ENCODE measurements at regions not wholly inside any gene's neighbourhood (a gene's known extent, or its start where the extent isn't known, plus 50 kb on each side); places are given as distances from the start of the nearest gene placed in this dataset.
"Not testable (repeated sequence)": the region's sequence is repeated elsewhere in the genome, so short reads cannot be mapped to it uniquely, and the experiment has no call there.

DNA sequence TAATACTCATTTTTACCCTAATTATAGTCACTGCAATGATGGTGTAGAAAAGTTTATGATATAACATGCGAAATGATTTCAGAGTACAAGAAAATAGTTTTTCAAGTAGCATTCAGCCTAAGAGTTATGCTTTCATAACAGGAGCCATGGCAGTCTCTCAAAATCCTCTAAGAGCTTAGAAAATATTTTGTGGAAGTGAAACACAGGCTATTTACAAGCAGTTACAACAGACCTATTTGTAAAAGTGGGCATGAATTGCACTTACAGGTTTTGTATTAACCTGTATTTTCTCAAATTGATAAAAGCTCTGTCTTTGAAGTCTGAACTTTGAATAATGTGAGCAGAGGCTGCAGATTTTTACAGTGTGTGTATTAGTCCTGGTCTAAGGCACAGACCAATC, 523.3 kb downstream of the LRRC70 start:
- no peak for DNase-seq (ENCODE audit: low spot score)

DNA sequence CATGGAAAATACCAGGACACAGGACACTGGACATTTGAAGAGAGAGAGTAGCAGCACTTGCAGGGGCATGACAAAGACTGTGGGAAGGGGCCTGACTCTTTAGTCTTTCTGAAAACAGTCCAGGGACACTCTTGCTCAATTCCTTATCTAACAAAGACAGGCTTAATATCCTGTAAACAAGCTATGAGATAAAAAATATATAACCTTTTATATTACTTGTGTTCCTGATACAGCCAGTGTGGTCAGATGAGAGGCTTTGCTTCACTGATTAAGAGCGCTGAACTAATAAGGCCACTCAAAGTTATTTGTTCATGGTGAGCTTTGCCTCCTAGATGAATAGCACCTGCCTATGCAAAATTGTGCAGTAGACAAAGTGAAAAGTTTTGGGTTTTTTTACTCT, 518.7 kb downstream of the LRRC70 start:
- DNase-seq (ENCODE audit: low spot score) = no peak

DNA sequence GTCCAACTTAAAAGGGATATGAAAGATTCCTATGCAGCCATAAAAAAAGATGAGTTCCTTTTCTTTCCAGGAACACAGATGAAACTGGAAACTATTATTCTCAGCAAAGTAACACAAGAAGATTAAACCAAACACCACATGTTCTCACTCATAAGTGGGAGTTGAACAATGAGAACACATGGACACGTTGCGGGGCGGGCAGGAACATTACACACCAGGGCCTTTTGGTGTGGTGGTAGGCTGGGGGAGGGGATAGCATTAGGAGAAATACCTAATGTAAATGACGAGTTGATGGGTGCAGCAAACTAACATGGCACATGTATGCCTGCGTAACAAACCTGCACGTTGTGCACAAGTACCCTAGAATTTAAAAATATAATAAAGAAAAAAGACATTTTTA, 516.1 kb downstream of the LRRC70 start:
- no peak for DNase-seq (ENCODE audit: low spot score)

DNA sequence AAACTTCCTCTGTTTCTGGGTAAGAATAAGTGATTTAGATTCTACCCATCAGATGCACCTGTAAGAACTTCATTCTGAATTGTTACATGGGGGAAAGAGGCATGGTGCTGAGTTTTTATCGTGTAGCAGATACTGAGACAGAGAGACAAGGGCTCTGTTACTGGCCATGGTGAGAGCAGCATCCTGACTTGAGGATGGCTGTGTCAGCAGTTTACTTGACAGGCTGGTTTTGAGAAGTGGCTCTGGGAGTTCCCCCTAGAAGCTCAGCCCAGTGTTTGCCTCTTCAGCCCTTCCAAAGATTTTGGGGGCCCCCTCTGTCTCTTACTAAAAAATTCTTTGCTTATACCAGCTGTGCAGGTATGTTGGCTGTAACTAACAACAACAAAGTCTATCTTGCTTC, 510.5 kb downstream of the LRRC70 start:
- DNase-seq (ENCODE audit: low spot score) = no peak

DNA sequence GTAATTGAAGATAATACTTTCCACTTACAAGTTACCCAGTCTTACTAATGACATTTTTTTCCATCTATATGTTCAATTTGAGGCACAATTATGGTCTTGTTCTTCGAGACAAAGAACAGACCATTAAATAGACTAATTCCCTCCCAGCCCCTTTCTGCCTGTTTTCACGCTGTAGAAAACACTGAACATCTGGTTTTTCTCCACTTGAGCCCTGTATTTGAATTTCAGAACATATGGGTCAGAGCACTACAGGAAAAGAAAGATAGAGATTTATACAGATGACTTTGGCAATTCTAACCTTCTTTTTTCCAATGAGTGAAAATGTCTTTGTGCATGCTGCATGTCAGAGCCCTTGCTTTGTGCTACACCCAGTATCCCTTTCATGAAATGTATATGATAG, 506.9 kb downstream of the LRRC70 start:
- DNase-seq (ENCODE audit: low spot score) = no peak

DNA sequence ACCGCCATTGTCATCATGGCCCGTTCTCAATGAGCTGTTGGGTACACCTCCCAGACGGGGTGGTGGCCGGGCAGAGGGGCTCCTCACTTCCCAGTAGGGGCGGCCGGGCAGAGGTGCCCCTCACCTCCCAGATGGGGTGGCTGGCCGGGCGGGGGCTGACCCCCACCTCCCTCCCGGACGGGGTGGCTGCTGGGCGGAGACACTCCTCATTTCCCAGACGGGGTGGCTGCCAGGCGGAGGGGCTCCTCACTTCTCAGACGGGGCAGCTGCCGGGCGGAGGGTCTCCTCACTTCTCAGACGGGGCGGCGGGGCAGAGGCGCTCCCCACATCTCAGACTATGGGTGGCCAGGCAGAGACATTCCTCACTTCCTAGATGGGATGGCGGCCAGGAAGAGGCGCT, 505.1 kb downstream of the LRRC70 start:
- not testable (repeated sequence) for DNase-seq (ENCODE audit: low spot score)

DNA sequence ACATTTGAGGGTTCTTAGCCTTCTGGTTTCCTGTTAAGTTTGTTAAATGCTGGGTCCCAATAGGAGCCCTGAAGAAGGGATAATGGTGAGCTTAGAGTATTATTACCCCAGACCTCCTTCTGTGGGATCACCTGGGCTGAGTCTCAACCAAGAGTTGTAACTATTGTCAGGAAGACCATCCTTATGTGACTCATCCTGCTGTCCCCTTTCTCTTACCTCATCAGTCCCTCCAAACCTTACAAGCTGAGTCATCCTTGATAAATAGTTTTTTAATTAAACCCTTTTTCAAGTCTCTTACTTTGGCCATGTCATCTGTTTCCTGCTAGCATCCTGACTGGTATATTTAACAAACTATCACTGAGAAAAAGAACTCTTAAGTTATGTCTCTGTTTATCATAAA, 502.8 kb downstream of the LRRC70 start:
- DNase-seq (ENCODE audit: low spot score) = no peak

DNA sequence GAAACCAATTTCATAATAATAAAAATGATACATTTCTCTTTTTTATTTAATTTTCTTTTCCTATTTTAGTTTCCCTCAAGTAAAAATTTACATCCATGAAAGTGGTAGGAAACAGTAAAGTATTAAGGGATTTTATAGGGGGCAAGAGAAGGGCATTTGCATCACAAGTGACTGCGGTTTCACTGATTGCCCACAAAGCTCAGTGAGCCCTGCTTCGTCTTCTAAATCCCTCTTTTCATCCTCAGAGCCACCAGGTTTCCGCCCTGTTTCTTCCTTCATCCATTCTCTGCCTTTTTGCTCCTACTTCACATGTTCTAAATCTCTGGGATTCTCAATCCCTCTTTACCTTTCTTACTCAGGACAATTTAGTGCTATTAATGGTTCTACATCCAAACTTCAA, 491.4 kb downstream of the LRRC70 start:
- DNase-seq (ENCODE audit: low spot score) = no peak

DNA sequence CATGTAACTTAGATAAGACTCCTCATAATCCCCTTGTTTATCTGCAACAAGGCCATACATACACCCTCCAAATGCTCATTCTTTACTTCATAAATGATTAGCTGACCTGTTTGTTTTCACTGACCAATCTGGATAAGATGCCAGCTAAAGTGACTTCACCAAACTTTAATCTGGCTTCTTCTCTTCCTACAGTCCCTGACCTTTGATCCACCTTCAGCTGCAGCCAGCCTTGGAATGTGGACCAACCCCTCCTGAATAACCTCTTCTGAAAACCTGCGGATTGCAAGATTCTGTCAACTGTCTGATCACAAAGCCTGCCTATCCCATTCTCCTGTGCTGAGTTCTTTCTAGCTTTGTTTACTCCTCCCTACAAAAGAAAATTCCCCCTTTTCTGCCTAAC, 476.8 kb downstream of the LRRC70 start:
- DNase-seq (ENCODE audit: low spot score) = no peak

DNA sequence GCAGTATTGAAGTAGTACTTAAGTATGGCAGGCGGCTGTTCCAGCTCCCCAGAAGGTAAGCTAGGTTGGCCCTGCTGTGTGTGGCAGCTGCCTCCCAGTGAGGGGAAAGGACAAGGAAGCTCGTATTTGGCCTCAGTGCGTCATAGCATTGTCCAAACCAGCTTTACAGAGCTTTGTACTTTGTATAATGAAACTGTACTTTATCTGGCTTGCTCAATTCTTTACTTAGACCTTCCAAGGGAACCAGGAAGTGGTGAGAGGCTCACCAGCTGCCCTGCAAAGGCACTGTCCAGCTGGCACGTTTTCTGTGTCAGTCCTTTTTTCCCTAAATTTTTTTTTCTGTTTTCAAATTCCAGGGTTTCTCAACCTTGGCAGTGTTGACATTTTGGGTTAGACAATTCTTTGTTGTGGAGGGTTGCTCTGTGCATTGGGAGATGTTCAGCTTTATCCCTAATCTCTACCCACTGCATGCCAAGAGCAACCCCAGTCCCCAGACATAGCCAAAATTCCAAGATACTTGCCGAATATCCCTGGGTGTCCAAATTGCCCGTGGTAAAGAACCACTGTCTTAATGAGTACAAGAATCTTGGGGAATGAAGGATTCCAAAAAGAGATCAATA, 474.5 kb downstream of the LRRC70 start:
- DNase-seq (ENCODE audit: low spot score) = no peak

DNA sequence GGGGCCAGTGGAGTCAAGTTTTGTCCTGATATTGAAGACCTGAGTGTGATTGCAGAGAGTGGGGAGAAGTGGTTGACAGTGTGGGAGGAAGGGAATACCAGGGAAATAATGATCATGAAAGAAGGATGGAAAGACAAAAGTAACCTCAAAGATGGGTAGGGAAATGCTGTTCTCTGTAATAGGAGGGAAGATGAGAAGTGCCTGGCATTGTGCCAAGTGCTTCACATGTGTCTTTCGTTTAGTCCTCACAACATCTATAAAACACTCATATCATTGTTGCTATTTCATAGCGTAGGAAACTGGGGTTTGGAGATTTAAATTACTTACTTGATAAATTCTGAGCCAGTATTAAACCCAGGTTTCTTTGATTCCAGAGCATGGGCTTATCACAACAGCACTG, 472.3 kb downstream of the LRRC70 start:
- no peak for DNase-seq (ENCODE audit: low spot score)

DNA sequence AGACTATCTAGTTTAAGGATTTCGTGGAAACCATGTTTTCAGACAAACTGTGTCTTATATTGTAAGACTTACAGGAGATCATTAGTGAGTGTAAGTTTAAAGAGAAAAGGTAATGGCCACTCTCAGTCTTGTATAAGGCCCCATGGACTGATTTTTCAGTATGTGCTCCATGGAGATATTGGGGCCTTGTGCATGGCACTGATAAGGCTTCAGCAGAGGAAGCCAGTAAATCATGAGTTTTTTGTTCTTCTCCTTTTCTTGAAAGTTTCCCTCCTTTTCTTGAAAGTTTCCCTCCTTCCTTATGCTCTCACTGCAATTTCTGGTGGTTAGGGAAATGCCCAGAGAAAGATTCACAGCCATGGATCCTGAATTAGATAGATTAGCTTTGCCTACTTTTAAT, 471.3 kb downstream of the LRRC70 start:
- no peak for DNase-seq (ENCODE audit: low spot score)

DNA sequence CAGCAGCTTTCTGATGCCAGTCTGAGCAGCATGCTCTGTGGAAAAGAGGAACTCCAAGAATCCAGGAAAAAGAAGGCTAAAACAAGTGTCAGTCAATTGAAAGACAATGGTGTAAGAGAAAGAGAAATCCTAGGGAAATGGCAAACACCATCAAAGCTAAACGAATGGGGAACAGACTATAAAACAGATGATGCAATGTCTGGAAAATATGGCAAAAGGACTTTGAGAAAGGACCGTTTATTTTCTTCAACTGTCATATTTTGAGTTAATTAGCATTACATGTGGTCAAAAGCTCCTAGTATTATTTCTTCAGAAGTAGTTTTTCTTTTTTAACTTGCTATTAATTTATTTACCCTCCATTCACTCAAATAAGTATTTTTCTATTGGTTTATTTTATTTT, 465.2 kb downstream of the LRRC70 start:
- no peak for DNase-seq (ENCODE audit: low spot score)

DNA sequence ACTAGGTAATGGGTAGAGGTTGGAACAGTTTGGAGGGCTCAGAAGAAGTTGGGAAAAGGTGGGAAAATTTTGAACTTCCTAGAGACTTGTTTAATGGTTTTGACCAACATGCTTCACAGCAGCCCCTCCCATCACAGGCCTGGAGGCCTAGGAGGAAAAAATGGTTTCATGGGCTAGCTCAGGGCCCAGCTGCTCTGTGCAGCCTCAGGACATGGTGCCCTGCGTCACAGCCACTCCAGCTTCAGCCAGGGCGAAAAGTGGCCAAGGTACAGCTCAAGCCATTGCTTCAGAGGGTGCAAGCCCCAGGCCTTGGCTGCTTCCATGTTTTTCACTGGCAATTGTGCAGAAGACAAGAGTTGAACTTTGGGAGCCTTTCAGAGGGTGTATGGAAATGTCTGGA, 453.7 kb downstream of the LRRC70 start:
- DNase-seq (ENCODE audit: low spot score) = no peak

DNA sequence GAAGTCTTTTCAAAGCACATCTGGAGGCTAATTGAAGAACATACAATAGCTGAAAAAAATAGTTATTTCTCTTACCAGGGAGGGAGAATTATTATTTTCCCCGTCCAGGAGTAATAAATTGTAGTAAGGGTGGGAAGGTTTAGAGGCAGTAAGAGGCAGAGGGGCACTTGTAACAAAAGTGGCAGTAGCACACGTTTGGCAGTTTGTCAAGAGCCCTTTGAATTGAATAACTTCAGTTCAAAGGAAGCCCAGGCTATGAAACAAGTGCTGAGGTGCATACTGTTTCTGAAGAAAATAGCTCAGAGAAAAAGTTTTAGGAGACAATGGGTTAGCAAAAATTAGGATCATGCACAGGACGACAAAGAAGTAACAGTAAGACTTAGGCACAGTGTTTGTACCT, 451.3 kb downstream of the LRRC70 start:
- no peak for DNase-seq (ENCODE audit: low spot score)

DNA sequence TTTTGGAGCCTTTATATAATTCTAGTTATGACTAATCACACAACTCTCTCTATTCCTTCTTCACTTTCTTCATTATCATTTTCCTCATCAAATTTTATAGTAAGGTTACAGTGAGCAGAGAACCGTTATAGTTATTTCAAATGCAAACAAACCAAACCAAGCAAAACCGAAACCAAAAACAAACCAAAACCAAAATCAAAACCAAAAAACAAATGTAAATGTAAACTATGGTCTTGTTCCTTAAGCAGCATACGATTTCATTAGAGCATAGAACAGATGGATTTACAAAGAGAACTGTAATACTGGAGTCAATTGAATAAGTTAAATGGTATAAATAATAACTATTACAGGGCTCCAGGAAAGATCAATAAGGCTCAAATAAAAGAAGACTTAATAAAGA, 447.1 kb downstream of the LRRC70 start:
- DNase-seq (ENCODE audit: low spot score) = no peak

DNA sequence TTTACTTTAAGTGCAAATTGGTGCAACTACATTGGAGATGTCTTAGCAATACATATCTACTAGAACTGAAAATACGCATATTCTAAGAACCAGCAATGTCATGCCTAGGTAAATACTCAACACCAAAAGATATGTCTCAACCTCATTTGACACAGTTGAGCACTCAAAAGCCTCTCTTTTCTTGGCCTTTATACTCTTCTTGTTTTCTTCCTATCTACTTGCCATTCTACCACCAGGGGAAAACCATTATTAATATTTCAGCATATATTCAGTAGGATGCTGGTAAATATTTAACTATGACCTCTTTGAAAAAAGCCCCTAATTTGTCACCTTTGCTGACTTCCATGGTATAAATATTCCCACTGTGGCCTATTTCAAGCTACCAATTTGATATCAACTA, 443.8 kb downstream of the LRRC70 start:
- DNase-seq (ENCODE audit: low spot score) = no peak

DNA sequence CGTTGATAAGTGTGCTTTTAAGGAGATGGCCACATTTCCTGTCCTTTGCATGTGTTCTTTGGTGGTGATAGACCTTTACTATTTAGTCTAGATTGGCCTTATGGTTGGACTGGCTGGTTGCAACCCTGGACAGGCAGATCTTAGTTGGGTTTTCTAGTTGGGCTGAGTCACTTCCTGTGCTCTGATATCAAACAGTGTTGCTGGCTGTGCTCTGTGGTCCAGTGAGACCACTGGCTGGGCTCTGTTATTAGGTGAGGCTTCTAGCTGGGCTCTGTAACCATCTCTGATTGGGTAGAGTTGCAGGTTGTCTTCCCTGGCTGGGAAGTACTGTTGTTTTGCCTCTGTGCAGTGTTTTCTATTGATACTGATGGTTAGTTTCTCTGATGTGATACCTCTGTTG, 432.5 kb downstream of the LRRC70 start:
- DNase-seq (ENCODE audit: low spot score) = no peak

DNA sequence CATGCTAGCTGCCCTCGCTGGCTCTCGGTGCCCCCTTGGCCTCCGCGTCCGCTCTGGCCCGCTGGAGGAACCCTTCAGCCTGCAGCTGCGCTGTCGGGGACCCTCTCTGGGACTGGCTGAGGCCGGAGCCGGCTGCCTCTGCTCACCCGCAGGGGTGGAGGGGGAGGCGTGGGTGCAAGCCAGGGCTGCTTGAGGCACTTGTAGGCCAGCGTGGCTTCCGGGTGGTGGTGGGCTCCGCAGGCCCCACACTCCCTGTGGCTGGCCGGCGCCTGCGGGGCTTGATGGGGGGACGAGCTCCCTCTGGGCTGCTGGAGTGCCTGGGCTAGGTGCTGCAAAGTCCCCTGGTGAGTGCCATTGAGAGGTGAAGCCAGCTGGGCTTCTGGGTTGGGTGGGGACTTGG, 429.6 kb downstream of the LRRC70 start:
- no peak for DNase-seq (ENCODE audit: low spot score)

DNA sequence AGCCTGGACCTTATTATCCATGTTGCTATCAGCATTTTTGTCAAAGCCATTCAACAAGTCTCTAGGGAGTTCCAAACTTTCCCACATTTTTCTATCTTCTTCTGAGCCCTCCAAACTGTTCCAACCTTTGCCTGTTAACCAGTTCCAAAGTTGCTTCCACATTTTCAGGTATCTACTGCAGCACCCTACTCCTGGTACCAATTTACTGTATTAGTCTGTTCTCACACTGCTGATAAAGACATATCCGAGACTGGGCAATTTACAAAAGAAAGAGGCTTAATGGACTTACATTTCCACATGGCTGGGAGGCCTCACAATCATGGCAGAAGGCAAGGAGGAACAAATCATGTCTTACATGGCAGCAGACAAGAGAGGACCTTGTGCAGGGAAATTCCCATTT, 416.2 kb downstream of the LRRC70 start:
- not testable (repeated sequence) for DNase-seq (ENCODE audit: low spot score)

DNA sequence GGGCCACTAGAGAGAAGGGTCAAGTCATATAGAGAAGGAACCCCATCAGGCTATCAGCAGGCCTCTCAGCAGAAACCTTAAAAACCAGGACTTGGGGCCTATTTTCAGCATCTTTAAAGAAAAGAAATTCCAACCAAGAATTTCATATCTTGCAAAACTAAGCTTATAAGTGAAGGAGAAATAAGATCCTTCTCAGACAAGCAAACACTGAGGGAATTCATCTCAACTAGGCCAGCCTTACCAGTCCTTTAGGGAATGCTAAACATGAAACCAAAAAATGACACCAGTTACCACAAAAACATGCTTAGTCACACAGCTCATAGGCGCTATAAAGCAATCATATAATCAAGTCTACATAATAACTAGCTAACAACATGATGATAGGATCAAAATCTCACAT, 407.1 kb downstream of the LRRC70 start:
- DNase-seq (ENCODE audit: low spot score) = no peak

DNA sequence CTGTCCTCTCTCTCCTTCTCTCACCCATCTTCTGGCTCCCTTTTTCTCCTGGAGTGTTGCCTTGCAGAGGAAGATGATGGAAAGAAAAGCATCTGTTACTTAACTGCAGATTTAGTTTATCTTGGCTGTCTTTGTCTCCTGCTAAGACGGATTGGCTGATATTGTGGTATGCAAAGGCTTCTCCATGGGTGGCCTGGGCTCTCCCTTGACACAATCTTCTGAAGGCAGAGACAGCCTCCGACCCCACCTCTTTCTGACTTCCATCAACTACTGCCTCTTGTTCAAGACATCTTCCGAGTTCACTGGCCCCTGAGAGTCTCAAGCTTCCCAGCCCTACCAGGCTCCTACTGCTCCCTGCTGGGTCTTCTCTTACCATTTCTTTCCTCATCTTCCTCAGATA, 403.7 kb downstream of the LRRC70 start:
- no peak for DNase-seq (ENCODE audit: low spot score)

DNA sequence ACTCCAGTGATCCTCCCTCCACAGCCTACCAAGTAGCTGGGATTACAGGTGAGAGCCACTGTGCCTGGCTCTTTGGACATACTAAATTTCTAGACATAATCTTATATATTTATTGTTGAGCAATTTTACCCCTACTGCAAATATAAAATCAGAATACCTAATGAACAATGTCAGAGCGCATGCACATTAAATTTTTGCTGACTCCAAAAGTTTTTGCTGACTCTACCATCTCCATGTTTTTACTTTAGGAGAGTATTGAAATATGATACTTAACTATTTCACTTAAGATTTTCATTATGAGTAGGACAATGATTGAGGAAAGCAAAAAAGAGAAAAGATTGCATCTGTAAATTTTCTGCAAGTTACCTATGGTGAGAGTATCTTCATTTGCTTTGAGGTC, 402.3 kb downstream of the LRRC70 start:
- DNase-seq (ENCODE audit: low spot score) = no peak

DNA sequence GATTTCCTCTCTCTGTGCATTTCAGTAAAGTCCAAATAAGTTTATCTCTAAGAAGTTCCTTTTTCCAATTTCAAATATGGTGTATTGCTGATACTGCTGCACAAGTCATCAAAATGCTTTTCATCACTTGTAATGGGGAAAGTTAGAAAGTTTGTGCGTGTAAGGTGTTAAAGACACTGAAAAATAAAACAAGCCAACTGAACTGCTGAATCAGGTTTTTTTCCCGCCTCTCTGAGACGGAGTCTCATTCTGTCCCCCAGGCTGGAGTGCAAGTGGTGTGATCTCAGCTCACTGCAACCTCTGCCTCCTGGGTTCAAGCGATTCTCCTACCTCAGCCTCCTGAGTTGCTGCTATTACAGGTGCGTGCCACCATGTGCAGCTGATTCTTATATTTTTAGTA, 400.9 kb downstream of the LRRC70 start:
- DNase-seq (ENCODE audit: low spot score) = no peak

DNA sequence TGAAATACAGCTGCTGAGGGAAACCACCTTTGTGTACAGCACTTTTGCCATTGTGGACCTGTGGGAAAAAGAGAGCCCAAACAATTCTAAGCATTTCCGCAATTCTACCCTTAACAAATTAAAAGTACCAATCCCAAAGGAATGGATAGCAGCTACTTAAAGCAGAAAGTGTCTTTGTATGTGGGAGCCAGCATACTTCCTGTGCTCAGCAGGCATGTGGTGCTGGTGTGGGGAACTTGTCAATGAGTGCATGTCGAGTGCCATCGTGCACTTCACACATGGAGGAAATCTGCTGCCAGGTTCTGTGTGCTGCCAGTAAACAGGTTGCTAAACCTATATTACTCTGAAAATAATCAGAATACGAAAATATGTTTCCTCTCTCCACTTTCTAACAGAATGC, 399.0 kb downstream of the LRRC70 start:
- no peak for DNase-seq (ENCODE audit: low spot score)

Measured in NAMALWA (cell line).